HFFc6 (cell line): ENCODE measurements at regions not wholly inside any gene's neighbourhood (a gene's known extent, or its start where the extent isn't known, plus 50 kb on each side); places are given as distances from the start of the nearest gene placed in this dataset.
"Not testable (repeated sequence)": the region's sequence is repeated elsewhere in the genome, so short reads cannot be mapped to it uniquely, and the experiment has no call there.

Source experiments
- DNase-seq: peaks from one replicate; pipeline ENCODE4 v3.0.0-alpha.2; 2018
- H3K27ac Mint-ChIP-seq: 2 replicates; pipeline ENCODE4 v1.8.0; 2020; ENCODE audit warnings: mild to moderate bottlenecking, mixed read lengths
- H3K27me3 Mint-ChIP-seq: 2 replicates; pipeline ENCODE4 v1.8.0; 2021; ENCODE audit warnings: mild to moderate bottlenecking, moderate library complexity, mixed read lengths; ENCODE audit not compliant: insufficient read depth
- H3K36me3 Mint-ChIP-seq: 2 replicates; pipeline ENCODE4 v1.8.0; 2021; ENCODE audit warnings: low read depth, mixed read lengths
- H3K4me1 Mint-ChIP-seq: 2 replicates; pipeline ENCODE4 v1.8.0; 2020; ENCODE audit warnings: low read depth, mixed read lengths
- H3K4me3 Mint-ChIP-seq: 2 replicates; pipeline ENCODE4 v1.8.0; 2020; ENCODE audit warnings: mild to moderate bottlenecking, moderate library complexity, mixed read lengths
- H3K9me3 Mint-ChIP-seq: 2 replicates; pipeline ENCODE4 v1.8.0; 2020; ENCODE audit warnings: mild to moderate bottlenecking, mixed read lengths
- CTCF ChIP-seq: fragments of 200-600 bp; sonication (generic); IDR thresholded peaks from 2 replicates; pipeline ENCODE4 v1.5.0; 2021; ENCODE audit warnings: antibody characterized with exemption, mild to moderate bottlenecking

DNA sequence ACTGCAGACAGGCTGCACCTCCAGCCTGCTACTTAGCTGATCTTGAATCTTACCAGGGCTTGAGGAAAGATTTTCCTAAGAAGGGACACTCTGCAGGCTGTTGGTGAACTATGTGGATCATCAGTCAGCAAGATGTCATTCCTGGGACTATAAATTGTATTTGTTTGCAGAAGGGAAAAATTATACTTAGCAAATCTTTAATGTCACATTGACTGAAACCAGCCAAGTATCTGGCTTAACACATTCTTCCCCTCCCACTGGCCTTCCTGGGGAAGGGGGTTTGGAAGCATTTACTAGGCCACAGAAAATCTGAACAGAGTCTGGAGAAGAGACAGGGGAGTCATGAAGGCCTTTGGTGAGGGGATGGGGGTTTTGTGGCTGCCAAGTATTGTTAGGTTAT lies 156.7 kb upstream of the EOLA2 start:
- TF ChIP-seq CTCF: no peak
- Mint-ChIP-seq H3K4me3 (no peak overlapping the region), H3K9me3 (no peaks in the 10 kb centered on the region), H3K36me3 (no peaks in the 10 kb centered on the region; the same call in 1 of the 2 replicates), H3K27ac (no peak overlapping the region), H3K27me3 (no peaks in the 10 kb centered on the region; the same call in 1 of the 2 replicates), H3K4me1 (peaks cover 15% of the 10 kb centered on the region)
- DNase-seq: no peak

DNA sequence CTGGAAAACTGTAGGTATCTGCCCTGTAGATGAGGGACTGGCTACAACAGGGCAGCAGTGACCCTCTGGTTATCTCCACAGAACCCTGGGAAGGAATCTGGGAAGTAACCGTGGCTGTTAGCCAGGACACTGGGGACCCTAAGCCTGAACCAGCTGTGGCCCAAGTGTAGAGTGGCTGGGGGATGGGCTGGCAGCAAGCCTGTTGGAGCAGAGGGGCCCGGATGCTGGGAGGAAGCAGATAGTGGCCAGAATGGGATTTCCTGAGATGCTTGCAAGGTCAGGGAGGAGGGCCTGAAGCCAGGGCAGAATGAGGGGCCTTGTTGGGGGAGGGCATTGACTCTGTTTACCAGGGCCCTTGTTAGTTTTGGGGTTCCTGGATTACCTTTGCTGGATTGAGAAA lies 161.0 kb upstream of the EOLA2 start:
- DNase-seq: no peak
- Mint-ChIP-seq H3K4me3 (no peak overlapping the region), H3K9me3 (no peaks in the 10 kb centered on the region), H3K27me3 (peaks cover 2% of the 10 kb centered on the region; the same call in 1 of the 2 replicates), H3K36me3 (no peaks in the 10 kb centered on the region; the same call in 1 of the 2 replicates), H3K27ac (no peak overlapping the region), H3K4me1 (peaks cover 20% of the 10 kb centered on the region)
- no peak for TF ChIP-seq CTCF

DNA sequence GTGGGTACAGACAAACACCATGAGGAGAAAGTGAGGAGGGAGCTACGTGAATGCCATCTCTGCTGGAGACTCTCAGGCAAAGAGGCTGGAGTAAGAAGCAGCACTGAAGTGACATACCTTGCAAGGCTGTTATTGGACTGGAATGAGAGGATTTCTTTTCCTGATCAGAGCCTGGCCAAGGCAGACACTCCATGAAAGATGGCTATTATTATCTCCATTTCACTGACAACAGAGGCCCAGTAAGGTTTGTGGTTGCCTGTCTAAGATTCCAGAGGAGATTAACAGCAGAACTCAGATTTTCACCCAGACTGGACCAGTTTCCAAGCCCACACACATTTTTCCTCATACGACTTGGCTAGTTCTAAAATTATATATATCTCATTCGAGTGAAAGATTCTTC lies 162.0 kb upstream of the EOLA2 start:
- TF ChIP-seq CTCF: no peak
- no peaks in the 10 kb centered on the region; the same call in 1 of the 2 replicates for H3K36me3 Mint-ChIP-seq
- H3K9me3 Mint-ChIP-seq: no peaks in the 10 kb centered on the region
- H3K4me1 Mint-ChIP-seq: peaks cover 14% of the 10 kb centered on the region
- peak; percentile 39 for DNase-seq
- no peak overlapping the region for H3K27ac Mint-ChIP-seq
- peaks cover 2% of the 10 kb centered on the region; the same call in 1 of the 2 replicates for H3K27me3 Mint-ChIP-seq
- no peak overlapping the region for H3K4me3 Mint-ChIP-seq

GRCh38 chrX:150118476-150118875 lies 180.2 kb upstream of the EOLA2 start:
- TF ChIP-seq CTCF: no peak
- Mint-ChIP-seq H3K4me3 (no peak overlapping the region), H3K27me3 (no peaks in the 10 kb centered on the region), H3K36me3 (no peaks in the 10 kb centered on the region), H3K4me1 (peaks cover 9% of the 10 kb centered on the region), H3K27ac (no peak overlapping the region), H3K9me3 (no peaks in the 10 kb centered on the region)
- no peak for DNase-seq

GRCh38 chrX:150119323-150119722 lies 181.0 kb upstream of the EOLA2 start:
- no peak for DNase-seq
- Mint-ChIP-seq H3K4me3 (no peak overlapping the region), H3K27me3 (peaks cover 3% of the 10 kb centered on the region; the same call in 1 of the 2 replicates), H3K9me3 (no peaks in the 10 kb centered on the region), H3K27ac (no peak overlapping the region), H3K4me1 (peaks cover 9% of the 10 kb centered on the region), H3K36me3 (no peaks in the 10 kb centered on the region)
- TF ChIP-seq CTCF: no peak

DNA sequence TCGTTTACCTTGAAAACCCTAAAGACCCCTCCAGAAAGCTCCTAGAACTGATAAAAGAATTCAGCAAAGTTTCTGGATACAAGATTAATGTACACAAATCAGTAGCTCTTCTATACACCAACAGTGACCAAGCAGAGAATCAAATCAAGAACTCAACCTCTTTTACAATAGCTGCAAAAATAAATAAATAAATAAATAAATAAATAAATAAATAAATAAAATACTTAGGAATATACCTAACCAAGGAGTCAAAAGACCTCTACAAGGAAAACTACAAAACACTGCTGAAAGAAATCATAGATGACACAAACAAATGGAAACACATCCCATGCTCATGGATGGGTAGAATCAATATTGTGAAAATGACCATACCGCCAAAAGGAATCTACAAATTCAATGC lies 186.8 kb upstream of the EOLA2 start:
- not testable (repeated sequence) for H3K27ac Mint-ChIP-seq, H3K4me3 Mint-ChIP-seq, H3K36me3 Mint-ChIP-seq, DNase-seq, H3K9me3 Mint-ChIP-seq, H3K4me1 Mint-ChIP-seq, H3K27me3 Mint-ChIP-seq
